Stimulated activated naive CD8-positive, alpha-beta T cell treated with anti-CD3 and anti-CD28 coated beads, Interleukin-15, Interleukin-2, amounts not matched to agents 100 U/mL and 50 U/mL, for 24 hours (primary cell): ENCODE measurements at regions not wholly inside any gene's neighbourhood (a gene's known extent, or its start where the extent isn't known, plus 50 kb on each side); places are given as distances from the start of the nearest gene placed in this dataset.
A peak's percentile ranks its signal among the peaks of the same experiment; 100 is the strongest.

Experiments
- ATAC-seq: fragments of 150-1000 bp; cut with Tn5 transposase; one replicate; pipeline ENCODE4 v1.10.0; 2021
- DNase-seq: peaks from one replicate; pipeline ENCODE4 v3.0.0; 2021

GRCh38 chr15:60095711-60096110 is 91.6 kb downstream of the FOXB1 start:
- ATAC-seq: no peak
- no peak for DNase-seq

GRCh38 chr15:60096157-60096556 is 92.0 kb downstream of the FOXB1 start:
- no peak for ATAC-seq
- no peak for DNase-seq

DNA sequence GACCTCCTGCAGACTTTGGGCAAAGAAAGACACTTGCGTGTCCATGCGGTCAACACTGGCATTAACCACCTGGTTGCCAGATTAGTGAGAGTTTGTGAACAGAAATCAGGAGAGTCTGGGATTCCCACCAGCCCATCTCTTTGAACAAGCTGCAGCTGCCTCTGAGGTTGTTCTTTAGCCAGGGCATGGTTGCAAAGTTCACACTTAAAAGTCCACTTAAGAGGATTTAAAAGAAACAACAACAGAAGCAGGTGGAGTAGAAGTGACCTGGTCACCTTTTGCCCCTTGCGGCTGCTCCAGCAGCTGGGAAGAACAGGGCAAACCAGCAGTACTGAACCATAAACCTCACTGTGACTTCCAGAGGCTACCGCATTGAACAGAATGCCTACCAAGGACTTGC is 97.3 kb downstream of the FOXB1 start:
- no peak for ATAC-seq

GRCh38 chr15:60102748-60103147 is 98.6 kb downstream of the FOXB1 start:
- DNase-seq (no peak), ATAC-seq (no peak)

More for the DNA sequence above, 97.3 kb downstream of the FOXB1 start:
- no peak for DNase-seq

GRCh38 chr15:60110909-60111308 is 106.8 kb downstream of the FOXB1 start:
- peak; percentile 46 for ATAC-seq

DNA sequence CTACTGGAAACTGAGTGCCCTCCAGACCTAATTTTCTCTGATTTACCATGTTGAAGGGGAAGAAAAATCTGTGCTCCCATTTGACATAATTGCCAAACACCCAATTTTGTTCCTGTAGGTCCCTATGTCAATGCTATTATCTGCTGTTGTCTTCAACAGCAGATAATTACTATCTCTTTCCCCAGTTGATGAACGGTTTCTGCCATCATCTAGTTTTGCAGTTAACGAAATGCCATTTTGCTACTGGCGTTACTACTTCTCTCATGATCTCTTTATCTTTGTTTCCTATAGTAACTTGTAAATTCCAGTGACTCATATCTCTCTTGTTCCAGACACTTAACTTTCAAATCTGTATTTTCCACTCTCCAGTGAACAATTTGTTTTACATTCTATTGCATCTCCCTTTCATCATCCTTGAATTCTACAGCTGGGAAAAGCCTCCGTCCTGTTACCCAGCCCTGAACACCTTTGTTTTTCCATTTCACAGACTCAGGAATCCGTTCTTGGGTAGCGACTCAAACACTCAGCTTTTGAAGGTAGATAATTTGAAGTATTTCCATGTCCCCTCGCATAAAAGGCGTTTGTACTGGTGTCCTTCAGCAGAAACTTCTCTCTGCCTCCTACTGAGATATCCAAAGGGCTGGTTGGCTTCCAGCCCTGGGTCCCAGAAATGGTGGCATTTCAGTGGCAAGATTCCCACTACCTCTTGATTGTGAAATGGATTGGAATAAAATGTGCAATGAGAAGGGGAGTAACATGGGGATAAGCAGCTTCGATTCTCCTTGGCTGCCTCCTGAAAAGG is 111.7 kb downstream of the FOXB1 start:
- ATAC-seq (peak; percentile 57), DNase-seq (no peak)

More at GRCh38 chr15:60110909-60111308, 106.8 kb downstream of the FOXB1 start:
- no peak for DNase-seq

DNA sequence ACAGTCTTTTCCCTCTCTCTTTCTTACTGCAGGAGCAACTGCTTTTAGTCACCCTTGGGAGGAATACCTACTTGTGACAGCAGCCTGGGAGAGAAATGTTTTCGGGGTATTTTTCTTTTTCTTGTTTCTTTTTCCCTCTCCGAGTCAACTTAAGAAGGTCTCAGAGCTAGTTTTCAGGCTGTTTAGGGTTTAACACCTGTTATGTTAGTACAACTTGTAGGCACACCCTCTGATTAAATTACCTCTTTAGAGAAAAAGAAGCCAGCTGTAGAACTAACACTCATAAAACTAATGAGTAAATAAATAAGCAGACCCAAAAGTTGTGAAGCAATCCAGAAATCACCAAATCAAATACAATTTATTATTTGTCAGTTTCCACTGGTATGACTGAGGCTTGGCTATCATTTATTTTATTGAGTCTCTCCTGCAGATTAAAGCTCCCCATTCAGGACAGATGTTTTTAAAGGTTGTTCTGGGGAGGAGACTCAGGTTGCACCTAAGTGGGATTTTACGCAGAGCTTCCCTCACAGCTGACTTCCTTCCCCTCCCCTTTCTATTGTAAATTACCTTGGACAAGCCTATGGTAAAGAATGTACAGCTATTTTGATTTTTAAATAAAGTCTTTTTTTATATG is 112.5 kb downstream of the FOXB1 start:
- ATAC-seq: no peak
- no peak for DNase-seq

- no peak for ATAC-seq
- DNase-seq: no peak
These were observed 114.0 kb downstream of the FOXB1 start for GRCh38 chr15:60118146-60118545.

DNA sequence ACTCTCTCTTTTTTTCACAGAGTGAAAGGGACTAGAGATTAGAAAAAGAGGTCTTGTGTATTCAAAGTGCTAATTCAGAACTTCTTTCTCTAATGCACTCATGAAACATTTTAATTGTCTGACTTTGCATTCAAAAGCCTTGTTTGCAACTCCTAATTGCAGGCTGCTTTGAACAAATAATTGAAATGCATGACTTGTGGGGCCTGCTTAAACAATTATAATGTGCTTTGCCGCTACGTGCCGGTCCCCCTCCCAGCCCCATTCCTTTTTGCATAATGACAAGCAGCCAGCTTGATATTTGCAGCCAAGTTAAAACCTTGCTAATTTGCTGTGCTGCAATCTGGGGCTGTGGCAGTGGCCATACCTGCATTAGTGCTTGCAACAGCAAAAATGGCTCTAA is 114.5 kb downstream of the FOXB1 start:
- DNase-seq (no peak), ATAC-seq (no peak)

DNA sequence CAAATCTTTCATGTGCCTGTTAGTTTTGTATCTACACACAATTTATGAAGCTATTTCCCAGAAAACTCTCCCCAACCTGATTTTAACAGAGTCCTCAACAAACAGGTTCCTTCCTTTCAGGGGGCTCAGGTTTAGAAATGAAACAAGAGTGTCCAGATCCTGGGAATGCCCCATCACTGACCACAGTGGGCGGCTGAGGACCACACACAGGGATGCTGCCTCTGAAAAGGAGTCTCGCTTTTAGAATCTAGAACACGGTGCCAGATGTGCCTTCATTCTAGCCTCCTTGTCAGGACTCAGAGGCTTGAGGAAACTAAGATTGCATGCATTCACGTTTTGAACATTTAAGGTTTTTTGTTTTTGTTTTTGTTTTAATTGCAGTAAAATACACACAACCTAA is 115.0 kb downstream of the FOXB1 start:
- DNase-seq (no peak), ATAC-seq (no peak)

GRCh38 chr15:60120100-60120499 is 116.0 kb downstream of the FOXB1 start:
- no peak for DNase-seq
- ATAC-seq: no peak

DNA sequence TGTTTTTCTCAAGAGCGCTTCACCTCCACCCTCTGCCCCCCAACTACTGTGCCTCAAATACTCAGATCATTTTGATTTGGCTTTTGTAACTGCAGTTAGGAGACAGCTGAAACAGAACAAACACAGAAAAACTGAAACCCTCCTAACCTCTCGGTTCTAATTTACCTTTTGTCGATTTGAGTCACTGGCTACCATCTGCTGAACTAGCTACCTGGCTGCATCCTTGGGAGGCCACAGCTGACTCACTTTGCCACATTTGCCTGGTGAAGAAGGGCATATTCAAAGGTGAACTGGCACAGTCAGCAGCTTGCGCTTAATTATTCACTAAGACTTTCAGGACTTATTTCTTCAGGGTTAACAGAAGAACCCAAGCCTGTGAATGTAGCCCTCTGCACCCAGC is 117.7 kb downstream of the FOXB1 start:
- DNase-seq: no peak

GRCh38 chr15:60122691-60123090 is 118.6 kb downstream of the FOXB1 start:
- ATAC-seq (no peak), DNase-seq (no peak)

More for the DNA sequence above, 117.7 kb downstream of the FOXB1 start:
- peak; percentile 56 for ATAC-seq

- DNase-seq (no peak), ATAC-seq (no peak)
These were observed 120.5 kb downstream of the FOXB1 start for GRCh38 chr15:60124460-60125070.

DNA sequence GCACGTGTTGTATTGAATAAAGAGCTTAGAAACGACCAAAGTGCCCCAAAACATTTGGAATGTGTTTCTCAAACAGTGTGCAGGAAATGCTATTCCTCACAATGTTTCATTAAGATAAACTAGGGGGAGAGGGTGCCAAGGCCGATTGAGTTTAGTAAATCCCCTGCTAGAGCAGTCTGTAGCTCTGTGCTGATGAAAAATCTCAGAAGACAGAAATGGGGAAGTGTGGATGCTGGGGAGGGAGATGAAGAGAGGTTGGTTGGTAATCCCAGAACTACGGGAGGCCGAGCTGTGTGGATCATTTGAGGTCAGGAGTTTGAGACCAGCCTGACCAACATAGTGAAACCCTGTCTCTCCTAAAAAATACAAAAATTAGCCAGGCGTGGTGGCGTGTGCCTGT is 121.2 kb downstream of the FOXB1 start:
- no peak for ATAC-seq
- no peak for DNase-seq

GRCh38 chr15:60126200-60126599 is 122.1 kb downstream of the FOXB1 start:
- DNase-seq (no peak), ATAC-seq (no peak)

- ATAC-seq: no peak
These were observed 122.5 kb downstream of the FOXB1 start for GRCh38 chr15:60126661-60127060.

GRCh38 chr15:60128000-60128376 is 123.9 kb downstream of the FOXB1 start:
- DNase-seq (no peak), ATAC-seq (no peak)

More at GRCh38 chr15:60126661-60127060, 122.5 kb downstream of the FOXB1 start:
- DNase-seq: no peak

DNA sequence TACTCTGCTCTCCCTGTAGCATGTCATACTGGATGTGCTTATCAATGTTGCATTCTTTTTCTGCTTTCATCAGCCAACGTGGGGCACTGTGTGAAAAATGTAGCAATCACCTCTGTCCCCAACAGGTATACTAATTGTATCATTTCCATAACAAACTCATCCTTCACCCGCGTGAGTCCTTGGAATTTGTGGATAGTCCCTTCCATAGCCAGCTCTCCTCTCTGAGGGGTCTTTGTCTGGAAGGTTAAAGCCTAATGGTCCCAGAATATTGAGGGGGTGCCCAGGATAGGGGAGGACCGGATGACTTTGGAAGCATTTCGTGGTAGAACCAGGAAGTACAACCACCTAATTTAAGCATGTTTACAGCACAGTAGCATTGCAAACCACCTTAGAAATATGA is 124.6 kb downstream of the FOXB1 start:
- no peak for DNase-seq
- ATAC-seq: no peak

DNA sequence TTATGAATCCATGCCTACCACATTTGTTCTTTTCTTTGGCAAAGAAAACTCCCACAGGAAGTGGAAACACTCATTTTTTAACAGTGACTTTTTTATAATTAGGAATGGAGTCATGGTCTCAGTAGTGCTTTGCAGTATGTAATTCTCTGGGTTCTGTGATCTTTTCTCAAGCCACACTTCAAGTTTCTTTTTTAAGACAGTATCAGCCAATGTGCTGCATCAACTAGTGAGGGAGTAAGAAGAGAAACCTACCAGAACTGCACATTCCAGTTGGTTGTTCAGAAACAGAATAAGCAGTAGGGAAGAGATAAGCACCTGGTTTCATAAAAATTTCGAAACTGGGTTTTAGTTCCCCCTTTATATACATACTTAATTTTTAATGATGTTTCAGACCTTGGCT is 126.3 kb downstream of the FOXB1 start:
- DNase-seq: no peak
- ATAC-seq: no peak

DNA sequence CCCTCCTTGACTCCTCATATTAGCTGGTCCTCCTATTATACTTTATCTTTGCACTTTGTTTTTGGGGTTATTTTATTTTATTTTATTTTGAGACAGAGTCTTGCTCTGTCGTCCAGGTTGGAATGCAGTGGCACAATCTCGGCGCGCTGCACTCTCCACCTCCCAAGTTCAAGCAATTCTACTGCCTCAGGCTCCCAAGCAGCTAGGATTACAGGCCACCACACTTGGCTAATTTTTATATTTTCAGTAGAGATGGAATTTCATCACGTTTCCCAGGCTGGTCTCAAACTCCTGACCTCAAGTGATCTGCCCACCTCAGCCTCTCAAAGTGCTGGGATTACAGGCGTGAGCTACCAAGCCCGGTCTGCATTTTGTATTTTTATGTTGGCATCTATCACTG is 126.7 kb downstream of the FOXB1 start:
- DNase-seq: no peak

GRCh38 chr15:60134609-60135008 is 130.5 kb downstream of the FOXB1 start:
- ATAC-seq (no peak), DNase-seq (no peak)

More for the DNA sequence above, 126.7 kb downstream of the FOXB1 start:
- no peak for ATAC-seq

DNA sequence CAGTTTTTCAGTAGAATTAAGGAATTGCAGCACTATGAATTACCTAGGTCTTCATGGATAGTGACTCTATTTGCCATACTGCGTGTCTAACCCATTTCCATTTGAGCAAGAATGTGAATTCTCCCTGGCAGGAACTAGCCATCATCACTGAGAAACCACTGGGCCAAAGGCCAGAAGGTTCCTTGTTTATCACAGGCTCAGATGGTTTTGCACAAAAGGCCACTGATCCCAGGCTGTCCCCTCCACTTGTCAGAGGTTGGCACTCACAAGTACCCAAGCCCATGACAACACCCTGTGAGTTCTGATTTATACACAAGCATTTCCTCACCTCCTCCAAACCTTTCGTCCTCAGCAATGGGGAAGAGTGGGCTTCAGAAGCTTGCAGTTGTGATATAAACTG is 131.8 kb downstream of the FOXB1 start:
- ATAC-seq (no peak), DNase-seq (no peak)
